GM20000 (cell line): ENCODE measurements at regions not wholly inside any gene's neighbourhood (a gene's known extent, or its start where the extent isn't known, plus 50 kb on each side); places are given as distances from the start of the nearest gene placed in this dataset.

Experiments used
- DNase-seq: peaks from one replicate; pipeline ENCODE4 v3.0.0; 2012; ENCODE audit warnings: low spot score
- TF ChIP-seq, protein P1 (sequence below): IDR thresholded peaks from 2 replicates; pipeline ENCODE4 v1.5.1; 2012; ENCODE audit warnings: mild to moderate bottlenecking, control low read depth; ENCODE audit errors: extremely low read depth, missing control alignments

GRCh38 chr3:95899911-95900310 lies 914.5 kb upstream of the EPHA6 start:
- no peak for DNase-seq
- TF ChIP-seq, protein P1, sequence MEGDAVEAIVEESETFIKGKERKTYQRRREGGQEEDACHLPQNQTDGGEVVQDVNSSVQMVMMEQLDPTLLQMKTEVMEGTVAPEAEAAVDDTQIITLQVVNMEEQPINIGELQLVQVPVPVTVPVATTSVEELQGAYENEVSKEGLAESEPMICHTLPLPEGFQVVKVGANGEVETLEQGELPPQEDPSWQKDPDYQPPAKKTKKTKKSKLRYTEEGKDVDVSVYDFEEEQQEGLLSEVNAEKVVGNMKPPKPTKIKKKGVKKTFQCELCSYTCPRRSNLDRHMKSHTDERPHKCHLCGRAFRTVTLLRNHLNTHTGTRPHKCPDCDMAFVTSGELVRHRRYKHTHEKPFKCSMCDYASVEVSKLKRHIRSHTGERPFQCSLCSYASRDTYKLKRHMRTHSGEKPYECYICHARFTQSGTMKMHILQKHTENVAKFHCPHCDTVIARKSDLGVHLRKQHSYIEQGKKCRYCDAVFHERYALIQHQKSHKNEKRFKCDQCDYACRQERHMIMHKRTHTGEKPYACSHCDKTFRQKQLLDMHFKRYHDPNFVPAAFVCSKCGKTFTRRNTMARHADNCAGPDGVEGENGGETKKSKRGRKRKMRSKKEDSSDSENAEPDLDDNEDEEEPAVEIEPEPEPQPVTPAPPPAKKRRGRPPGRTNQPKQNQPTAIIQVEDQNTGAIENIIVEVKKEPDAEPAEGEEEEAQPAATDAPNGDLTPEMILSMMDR, result no peak

DNA sequence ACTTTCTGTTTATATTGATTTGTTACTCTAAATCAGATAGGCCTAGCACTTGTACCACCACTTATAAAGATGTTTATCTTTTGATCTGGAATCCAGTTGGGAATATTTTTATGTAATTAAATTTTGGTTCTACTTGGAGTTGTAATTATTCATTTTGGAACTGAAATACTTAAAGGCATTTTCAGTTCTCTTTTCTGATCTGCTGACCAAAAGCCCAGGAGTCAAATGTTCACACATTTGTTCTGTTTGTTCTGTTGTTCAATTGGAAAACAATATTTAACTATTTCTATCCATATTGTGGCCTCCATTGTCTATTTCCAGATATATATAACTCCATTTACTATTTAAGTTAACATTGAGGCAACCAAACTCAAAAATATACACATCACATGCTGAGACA lies 912.4 kb upstream of the EPHA6 start:
- no peak for DNase-seq
- TF ChIP-seq, protein P1, result no peak

DNA sequence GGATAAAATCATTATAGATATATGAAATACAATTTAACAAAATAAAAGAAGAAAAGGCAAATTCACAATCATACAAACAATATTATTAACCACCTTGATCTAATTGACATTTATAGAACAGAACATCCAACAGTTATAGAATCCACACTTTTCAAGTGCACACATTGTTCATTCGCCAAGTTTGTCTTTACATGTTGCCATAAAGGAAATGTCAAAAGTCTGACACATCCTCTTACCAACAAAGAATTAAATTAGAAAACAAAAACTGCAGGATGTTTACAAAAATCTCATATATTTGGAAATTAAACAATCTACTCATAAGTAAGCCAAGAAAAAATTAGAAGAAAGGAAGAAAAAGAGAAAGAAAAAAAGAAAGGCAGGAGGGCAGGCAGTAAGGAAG lies 909.2 kb upstream of the EPHA6 start:
- DNase-seq, result no peak
- TF ChIP-seq, protein P1, result no peak

DNA sequence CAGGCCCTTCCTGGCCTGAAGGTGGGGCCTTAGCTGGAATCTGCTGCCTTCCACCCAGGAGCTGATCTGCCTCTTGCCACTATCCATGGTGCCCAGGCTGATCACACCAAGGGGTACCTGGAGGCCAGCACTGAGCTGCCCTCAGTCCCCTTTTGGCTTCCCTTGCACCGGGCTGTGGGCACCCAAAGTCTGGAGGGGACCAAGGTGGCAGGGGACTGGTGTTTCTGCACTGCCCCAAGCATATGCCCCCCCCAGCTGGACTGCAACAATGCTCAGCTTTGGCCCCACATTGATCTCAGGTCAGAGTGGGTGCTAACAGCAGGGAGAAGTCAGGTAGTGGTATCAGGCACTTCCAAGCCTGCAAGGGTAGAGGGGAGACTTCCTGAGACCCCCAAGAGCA lies 902.6 kb upstream of the EPHA6 start:
- TF ChIP-seq, protein P1, result no peak
- DNase-seq, result no peak

GRCh38 chr3:95923496-95924210 lies 890.7 kb upstream of the EPHA6 start:
- TF ChIP-seq, protein P1, result no peak
- no peak for DNase-seq

DNA sequence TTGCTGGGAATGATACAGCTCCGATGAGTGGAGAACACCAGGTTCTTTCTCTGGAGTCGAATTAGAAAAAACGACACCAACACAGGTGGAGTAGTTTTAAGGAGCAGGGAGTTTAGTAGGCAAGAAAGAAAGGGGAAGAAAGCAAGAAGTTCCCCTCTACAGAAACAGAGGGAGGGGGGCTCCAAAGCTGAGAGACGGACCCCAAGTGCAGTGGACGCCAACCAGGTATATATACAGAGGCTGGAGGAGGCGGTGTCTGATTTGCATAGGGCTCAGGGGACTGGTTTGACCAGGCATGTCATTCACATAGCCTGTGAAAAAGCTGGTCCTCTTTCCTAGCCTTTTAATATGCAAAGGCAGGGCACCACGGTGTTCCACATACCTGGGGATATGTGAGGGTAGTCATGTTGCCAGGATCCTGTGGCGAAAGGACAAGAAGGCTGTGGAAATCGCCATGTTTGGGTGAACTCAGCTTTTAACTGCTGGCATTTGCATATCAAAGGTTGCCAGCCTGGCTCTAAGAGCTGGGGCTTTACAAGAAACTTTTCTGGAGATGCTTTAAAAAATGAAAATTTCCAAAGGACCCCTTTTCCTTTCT lies 887.4 kb upstream of the EPHA6 start:
- no peak for DNase-seq
- TF ChIP-seq, protein P1, result no peak

- no peak for DNase-seq
- TF ChIP-seq, protein P1, result no peak
Measured at GRCh38 chr3:95934181-95934580, 880.2 kb upstream of the EPHA6 start.
